HG02973 (cell line): ENCODE measurements at regions not wholly inside any gene's neighbourhood (a gene's known extent, or its start where the extent isn't known, plus 50 kb on each side); places are given as distances from the start of the nearest gene placed in this dataset.
"Not testable (repeated sequence)": the region's sequence is repeated elsewhere in the genome, so short reads cannot be mapped to it uniquely, and the experiment has no call there.

Experiments
- ATAC-seq: cut with Tn5 transposase; IDR thresholded peaks from one replicate; pipeline ENCODE4 v1.9.1; 2021; ENCODE audit warnings: moderate library complexity; ENCODE audit not compliant: unreplicated experiment

GRCh38 chr12:90618586-90618985 lies 336.4 kb downstream of the CCER1 start:
- ATAC-seq, result no peak

- no peak for ATAC-seq
Measured at GRCh38 chr12:90611891-90612290, 343.1 kb downstream of the CCER1 start.

- ATAC-seq, result no peak
Measured at GRCh38 chr12:90611048-90611447, 343.9 kb downstream of the CCER1 start.

GRCh38 chr12:90593596-90594295 lies 361.2 kb downstream of the CCER1 start:
- ATAC-seq, result no peak

- ATAC-seq, result no peak
Measured at GRCh38 chr12:90589956-90590355, 365.0 kb downstream of the CCER1 start.

- ATAC-seq, result no peak
Measured at GRCh38 chr12:90585640-90586304, 369.2 kb downstream of the CCER1 start.

- ATAC-seq, result no peak
Measured at GRCh38 chr12:90576707-90577106, 378.3 kb downstream of the CCER1 start.

GRCh38 chr12:90575995-90576394 lies 379.0 kb downstream of the CCER1 start:
- no peak for ATAC-seq

- ATAC-seq, result no peak
Measured at GRCh38 chr12:90574676-90575075, 380.3 kb downstream of the CCER1 start.

GRCh38 chr12:90572778-90573177 lies 382.2 kb downstream of the CCER1 start:
- no peak for ATAC-seq

- no peak for ATAC-seq
Measured at GRCh38 chr12:90569685-90570084, 385.3 kb downstream of the CCER1 start.

GRCh38 chr12:90562671-90563070 lies 392.3 kb downstream of the CCER1 start:
- no peak for ATAC-seq

GRCh38 chr12:90548595-90548994 lies 406.4 kb downstream of the CCER1 start:
- ATAC-seq, result no peak

- no peak for ATAC-seq
Measured at GRCh38 chr12:90546511-90546910, 408.5 kb downstream of the CCER1 start.

GRCh38 chr12:90543841-90544240 lies 411.1 kb downstream of the CCER1 start:
- no peak for ATAC-seq

GRCh38 chr12:90543374-90543773 lies 411.6 kb downstream of the CCER1 start:
- ATAC-seq, result no peak

- not testable (repeated sequence) for ATAC-seq
Measured at GRCh38 chr12:90542852-90543251, 412.1 kb downstream of the CCER1 start.

GRCh38 chr12:90533828-90534227 lies 421.1 kb downstream of the CCER1 start:
- not testable (repeated sequence) for ATAC-seq

- no peak for ATAC-seq
Measured at GRCh38 chr12:90520002-90520734, 434.8 kb downstream of the CCER1 start.

- peak; percentile 47 for ATAC-seq
Measured at GRCh38 chr12:90519285-90519684, 435.7 kb downstream of the CCER1 start.

- ATAC-seq, result peak; percentile 97
Measured at GRCh38 chr12:90515199-90516175, 439.5 kb downstream of the CCER1 start.
